ENCODE measurements at regions not wholly inside any gene's neighbourhood (a gene's known extent, or its start where the extent isn't known, plus 50 kb on each side); places are given as distances from the start of the nearest gene placed in this dataset.

GRCh38 chr16:11474617-11475291 lies 112.0 kb downstream of the LITAF start:
- no peak for DNase-seq (ENCODE audit: low read depth in 3 of 3)

DNA sequence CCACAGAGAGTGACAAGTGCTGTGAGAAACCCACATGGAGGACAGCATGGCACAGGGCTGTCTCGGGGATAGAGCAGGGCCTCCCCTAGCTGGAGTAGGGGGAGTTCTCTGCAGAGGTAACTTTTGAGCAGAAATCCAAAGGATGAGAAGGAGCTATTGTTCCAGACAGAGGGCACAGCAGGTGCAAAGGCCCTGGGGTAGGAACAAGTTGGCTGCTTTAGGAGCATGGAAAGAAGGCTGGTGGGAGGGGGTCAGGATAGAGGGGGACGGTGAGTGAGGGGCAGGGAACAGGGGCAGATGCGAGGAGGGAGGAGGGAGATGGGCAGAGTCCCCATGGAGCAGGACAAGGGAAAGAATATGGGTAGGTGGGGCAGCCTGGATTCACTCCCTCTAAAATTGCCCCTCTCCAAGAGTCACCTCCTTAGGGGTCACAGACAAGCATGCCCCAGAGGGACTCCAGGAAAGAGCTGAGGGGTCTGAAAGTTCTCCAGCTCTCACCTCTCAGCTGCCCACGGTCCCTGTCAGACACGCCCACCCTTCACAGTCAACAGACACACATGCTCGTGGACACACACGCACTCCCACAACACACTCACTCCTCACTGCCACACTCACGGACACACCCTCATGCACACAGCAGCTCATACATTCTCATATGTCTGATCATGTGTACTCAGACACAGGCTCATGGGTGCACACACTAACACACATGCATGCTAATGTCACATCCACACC lies 110.7 kb downstream of the LITAF start:
- no peak for DNase-seq (ENCODE audit: low read depth in 3 of 3)

GRCh38 chr16:11476676-11477075 lies 110.0 kb downstream of the LITAF start:
- DNase-seq (ENCODE audit: low read depth in 3 of 3), result no peak

- no peak for DNase-seq (ENCODE audit: low read depth in 3 of 3)
These were observed 108.1 kb downstream of the LITAF start for GRCh38 chr16:11478431-11479119.

DNA sequence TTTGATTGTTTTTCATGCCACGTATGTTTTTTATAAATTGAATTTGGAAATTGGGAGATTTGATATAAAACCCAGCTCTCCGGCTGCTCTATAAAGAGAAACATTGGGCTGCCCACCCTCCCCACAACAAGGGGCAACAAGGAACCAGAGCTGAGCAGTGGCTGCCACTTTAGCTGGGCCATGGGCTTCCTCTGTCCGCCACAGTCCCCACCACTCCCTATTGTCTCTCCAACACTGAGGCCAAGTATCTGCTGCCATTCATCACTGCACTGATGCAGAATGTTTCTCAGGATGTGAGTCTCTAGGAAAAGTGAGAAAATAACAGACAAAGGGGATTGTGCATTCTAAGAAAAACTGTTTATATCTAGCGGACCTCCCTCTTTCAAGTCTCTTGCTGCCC lies 106.8 kb downstream of the LITAF start:
- no peak for DNase-seq (ENCODE audit: low read depth in 3 of 3)

GRCh38 chr16:11480634-11481033 lies 106.1 kb downstream of the LITAF start:
- no peak for DNase-seq (ENCODE audit: low read depth in 3 of 3)

GRCh38 chr16:11481987-11482386 lies 104.7 kb downstream of the LITAF start:
- DNase-seq (ENCODE audit: low read depth in 3 of 3), result no peak

DNA sequence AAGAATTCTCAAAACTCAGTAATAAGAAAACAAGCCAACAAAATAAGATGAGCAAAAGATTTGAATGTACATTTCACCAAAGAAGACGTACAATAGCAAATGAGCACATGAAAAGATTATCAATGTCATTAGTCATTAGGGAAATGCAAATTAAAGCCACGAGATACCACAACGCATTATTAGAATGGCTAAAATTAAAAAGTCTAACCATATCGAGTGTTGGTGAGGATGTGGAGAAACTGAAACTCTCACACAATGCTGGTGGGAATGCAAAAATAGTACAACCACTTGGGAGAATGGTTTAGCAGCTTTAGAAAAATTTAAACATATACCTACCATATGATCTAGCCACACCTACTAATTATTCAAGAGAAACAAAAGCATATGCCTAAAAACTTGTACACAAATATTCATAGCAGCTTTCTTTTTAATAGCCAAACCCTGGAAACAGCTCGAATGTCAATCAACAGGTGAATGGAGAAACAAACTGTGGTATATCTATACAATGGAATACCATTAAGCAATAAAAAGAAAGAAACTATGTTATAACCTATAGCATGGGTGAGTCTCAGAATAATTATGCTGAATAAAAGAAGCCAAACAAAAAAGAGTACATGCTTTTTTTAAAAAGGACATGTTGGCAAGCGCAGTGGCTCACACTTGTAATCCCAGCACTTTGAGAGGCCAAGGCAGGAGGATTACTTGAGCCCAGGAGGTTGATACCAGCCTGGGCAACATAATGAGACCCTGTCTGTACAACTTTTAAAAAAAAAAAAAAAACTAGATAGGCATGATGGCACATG lies 103.6 kb downstream of the LITAF start:
- DNase-seq (ENCODE audit: low read depth in 3 of 3), result no peak

GRCh38 chr16:11484691-11485258 lies 101.9 kb downstream of the LITAF start:
- DNase-seq (ENCODE audit: low read depth in 3 of 3), result no peak

DNA sequence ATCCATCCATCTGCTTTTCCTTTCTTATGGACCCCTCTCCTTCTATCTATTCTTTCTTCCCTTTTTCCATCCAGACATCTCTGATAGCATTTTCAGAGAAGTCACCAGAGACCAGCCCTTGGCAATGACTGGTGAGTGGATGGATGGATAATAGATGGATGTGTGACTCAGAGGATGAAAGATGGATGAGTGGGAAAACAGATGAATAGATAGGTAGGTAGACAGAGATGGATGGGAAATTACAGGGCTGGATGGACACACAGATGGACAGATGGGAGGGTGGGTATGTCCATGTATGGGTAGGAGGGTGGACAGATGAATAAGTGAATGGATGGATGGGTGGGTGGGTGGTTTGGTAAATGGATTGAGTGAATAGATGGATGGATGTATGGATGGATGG lies 101.0 kb downstream of the LITAF start:
- no peak for DNase-seq (ENCODE audit: low read depth in 3 of 3)

DNA sequence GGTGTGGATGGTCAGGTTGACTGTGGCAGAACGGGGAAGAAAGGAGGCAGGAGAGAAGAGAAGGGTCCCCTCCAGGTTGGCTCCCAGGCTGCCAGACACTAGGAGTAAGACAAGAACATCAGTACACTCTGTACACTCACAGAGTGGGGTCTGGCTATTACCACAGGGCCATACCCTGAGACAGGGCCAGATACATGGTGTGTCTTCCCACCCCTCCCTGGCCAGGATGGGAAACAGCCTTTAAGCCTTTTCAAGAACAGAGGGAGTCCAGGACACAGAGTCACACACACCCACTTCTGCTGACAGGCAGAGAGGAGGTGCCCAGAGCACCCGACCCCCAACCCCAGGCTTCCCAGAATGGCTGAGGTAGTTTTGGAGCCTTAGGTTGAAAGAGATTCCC lies 99.4 kb downstream of the LITAF start:
- no peak for DNase-seq (ENCODE audit: low read depth in 3 of 3)

GRCh38 chr16:11488304-11488703 lies 98.4 kb downstream of the LITAF start:
- no peak for DNase-seq (ENCODE audit: low read depth in 3 of 3)

- DNase-seq (ENCODE audit: low read depth in 3 of 3), result no peak
These were observed 95.2 kb downstream of the LITAF start for GRCh38 chr16:11491524-11491923.

GRCh38 chr16:11492808-11493530 lies 93.8 kb downstream of the LITAF start:
- DNase-seq (ENCODE audit: low read depth in 3 of 3), result no peak

- no peak for DNase-seq (ENCODE audit: low read depth in 3 of 3)
These were observed 93.2 kb downstream of the LITAF start for GRCh38 chr16:11493531-11493929.

- no peak for DNase-seq (ENCODE audit: low read depth in 3 of 3)
These were observed 92.7 kb downstream of the LITAF start for GRCh38 chr16:11494029-11494428.

DNA sequence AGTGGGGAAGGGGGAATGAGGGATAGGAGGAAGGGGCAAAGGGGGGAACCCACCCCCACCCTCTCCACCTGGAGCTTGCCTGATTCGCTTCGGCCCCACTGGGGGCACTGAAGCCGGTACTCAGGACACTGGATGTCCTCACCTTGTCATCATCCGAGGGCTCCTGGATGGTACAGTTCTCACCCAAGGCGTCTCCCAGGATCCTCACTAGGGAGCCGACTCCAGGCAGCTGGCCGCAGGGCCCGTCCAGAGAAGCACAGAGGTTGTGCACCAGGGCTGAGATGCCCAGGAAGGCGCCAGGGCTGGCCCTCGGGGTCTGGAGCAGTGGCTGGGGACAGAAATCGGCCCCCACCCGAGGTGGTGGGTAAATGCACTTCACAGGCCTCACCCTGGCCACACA lies 92.3 kb downstream of the LITAF start:
- DNase-seq (ENCODE audit: low read depth in 3 of 3), result no peak

DNA sequence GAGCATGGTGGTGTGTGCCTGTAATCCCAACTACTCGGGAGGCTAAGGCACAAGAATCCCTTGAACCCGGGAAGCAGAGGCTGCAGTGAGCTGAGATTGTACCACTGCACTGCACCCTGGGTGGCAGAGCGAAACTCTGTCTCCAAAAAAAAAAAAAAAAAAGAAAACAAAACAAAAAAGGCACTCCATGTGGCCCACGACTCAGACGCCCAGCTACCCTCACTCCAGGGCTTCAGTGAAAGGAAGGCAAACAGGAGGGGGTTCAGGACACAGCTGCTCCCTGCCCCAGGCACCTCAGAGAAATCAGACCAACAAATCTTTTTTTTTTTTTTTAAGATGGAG lies 91.7 kb downstream of the LITAF start:
- no peak for DNase-seq (ENCODE audit: low read depth in 3 of 3)

All from stimulated activated CD4-positive, alpha-beta T cell treated with anti-CD3 and anti-CD28 coated beads, TNF-alpha, amount 100 ng/mL, for 48 hours (primary cell).